HEK293T (cell line): ENCODE measurements at regions not wholly inside any gene's neighbourhood (a gene's known extent, or its start where the extent isn't known, plus 50 kb on each side); places are given as distances from the start of the nearest gene placed in this dataset.

Experiments
- CTCF ChIA-PET: fragments of 350-600 bp; formaldehyde crosslinking; extraction: SDS; loops from one replicate; lab custom pipeline; 2021; ENCODE audit warnings: antibody characterized with exemption, inconsistent platforms; lab: Yijun Ruan, JAX
- POLR2A ChIA-PET: fragments of 350-600 bp; formaldehyde crosslinking; extraction: SDS; loops from one replicate; lab custom pipeline; 2020; ENCODE audit warnings: antibody characterized with exemption, inconsistent platforms; lab: Yijun Ruan, JAX
- DNase-seq: peaks from one replicate; pipeline ENCODE4 v3.0.0; 2012; ENCODE audit warnings: mixed read lengths; ENCODE audit errors: extremely low spot score
- ARNT ChIP-seq: fragments of 450-650 bp; IDR thresholded peaks from 2 replicates; pipeline ENCODE4 v1.6.1; 2017; ENCODE audit warnings: mild to moderate bottlenecking
- BHLHE40 ChIP-seq: fragments of 450-650 bp; IDR thresholded peaks from 2 replicates; pipeline ENCODE4 v1.6.1; 2016; ENCODE audit warnings: mild to moderate bottlenecking, moderate library complexity, borderline replicate concordance
- CTBP1 ChIP-seq: fragments of 450-650 bp; IDR thresholded peaks from 2 replicates; pipeline ENCODE4 v1.6.1; 2016; ENCODE audit warnings: borderline replicate concordance
- ELF4 ChIP-seq: fragments of 450-650 bp; IDR thresholded peaks from 2 replicates; pipeline ENCODE4 v1.6.1; 2017; ENCODE audit warnings: antibody characterized with exemption
- FOXA1 ChIP-seq: fragments of 450-650 bp; IDR thresholded peaks from 2 replicates; pipeline ENCODE4 v1.6.1; 2016; ENCODE audit warnings: mild to moderate bottlenecking
- FOXK2 ChIP-seq: fragments of 450-650 bp; IDR thresholded peaks from 2 replicates; pipeline ENCODE4 v1.6.1; 2016; ENCODE audit warnings: mild to moderate bottlenecking
- FOXM1 ChIP-seq: fragments of 450-650 bp; IDR thresholded peaks from 2 replicates; pipeline ENCODE4 v1.6.1; 2017; ENCODE audit warnings: mild to moderate bottlenecking, borderline replicate concordance
- HDGF ChIP-seq: fragments of 450-650 bp; IDR thresholded peaks from 2 replicates; pipeline ENCODE4 v1.6.1; 2017; ENCODE audit warnings: antibody characterized with exemption, borderline replicate concordance
- L3MBTL2 ChIP-seq: fragments of 450-650 bp; conservative IDR thresholded peaks from 2 replicates; pipeline ENCODE4 v1.6.1; 2016; ENCODE audit warnings: mild to moderate bottlenecking
- LEF1 ChIP-seq: fragments of 450-650 bp; IDR thresholded peaks from 2 replicates; pipeline ENCODE4 v1.6.1; 2017; ENCODE audit warnings: mild to moderate bottlenecking, borderline replicate concordance
- NFRKB ChIP-seq: fragments of 450-650 bp; IDR thresholded peaks from 2 replicates; pipeline ENCODE4 v1.6.1; 2016; ENCODE audit warnings: mild to moderate bottlenecking, moderate library complexity
- SP1 ChIP-seq: fragments of 450-650 bp; IDR thresholded peaks from 2 replicates; pipeline ENCODE4 v1.6.1; 2017
- SUZ12 ChIP-seq: fragments of 450-650 bp; IDR thresholded peaks from 2 replicates; pipeline ENCODE4 v1.6.1; 2016; ENCODE audit warnings: mild to moderate bottlenecking
- TARDBP ChIP-seq: fragments of 450-650 bp; IDR thresholded peaks from 2 replicates; pipeline ENCODE4 v1.6.1; 2016
- ZNF384 ChIP-seq: fragments of 450-650 bp; IDR thresholded peaks from 2 replicates; pipeline ENCODE4 v1.6.1; 2016
- TF ChIP-seq, protein P1 (sequence below): fragments of 450-650 bp; IDR thresholded peaks from 2 replicates; pipeline ENCODE4 v1.6.1; 2016

DNA sequence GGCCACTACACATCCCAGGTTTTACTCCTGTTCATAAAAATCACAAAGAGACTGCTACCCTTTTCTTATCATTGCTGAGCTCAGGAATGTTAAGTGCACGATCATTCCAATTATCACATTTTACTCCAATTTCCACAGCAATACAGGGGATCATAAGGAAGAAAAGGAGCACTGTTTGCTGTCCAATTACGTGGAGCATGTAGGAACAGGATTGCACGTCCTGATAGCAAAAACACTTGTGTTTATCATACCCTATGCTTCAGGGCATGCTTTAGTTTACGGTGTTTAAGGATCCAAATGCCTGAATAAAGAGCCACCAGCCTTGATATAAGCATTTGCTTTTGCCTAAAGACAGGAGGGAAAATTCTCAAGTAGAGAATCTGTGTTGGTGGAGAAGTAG lies 155.4 kb upstream of the EGLN3 start:
- no peak for DNase-seq
- TF ChIP-seq FOXA1 (no peak), BHLHE40 (no peak), TARDBP (no peak), ZNF384 (no peak), ARNT (no peak), NFRKB (no peak), CTBP1 (no peak), L3MBTL2 (no peak), FOXK2 (no peak), FOXM1 (no peak)
- CTCF ChIA-PET: no interaction called here
- POLR2A ChIA-PET: no interaction called here

DNA sequence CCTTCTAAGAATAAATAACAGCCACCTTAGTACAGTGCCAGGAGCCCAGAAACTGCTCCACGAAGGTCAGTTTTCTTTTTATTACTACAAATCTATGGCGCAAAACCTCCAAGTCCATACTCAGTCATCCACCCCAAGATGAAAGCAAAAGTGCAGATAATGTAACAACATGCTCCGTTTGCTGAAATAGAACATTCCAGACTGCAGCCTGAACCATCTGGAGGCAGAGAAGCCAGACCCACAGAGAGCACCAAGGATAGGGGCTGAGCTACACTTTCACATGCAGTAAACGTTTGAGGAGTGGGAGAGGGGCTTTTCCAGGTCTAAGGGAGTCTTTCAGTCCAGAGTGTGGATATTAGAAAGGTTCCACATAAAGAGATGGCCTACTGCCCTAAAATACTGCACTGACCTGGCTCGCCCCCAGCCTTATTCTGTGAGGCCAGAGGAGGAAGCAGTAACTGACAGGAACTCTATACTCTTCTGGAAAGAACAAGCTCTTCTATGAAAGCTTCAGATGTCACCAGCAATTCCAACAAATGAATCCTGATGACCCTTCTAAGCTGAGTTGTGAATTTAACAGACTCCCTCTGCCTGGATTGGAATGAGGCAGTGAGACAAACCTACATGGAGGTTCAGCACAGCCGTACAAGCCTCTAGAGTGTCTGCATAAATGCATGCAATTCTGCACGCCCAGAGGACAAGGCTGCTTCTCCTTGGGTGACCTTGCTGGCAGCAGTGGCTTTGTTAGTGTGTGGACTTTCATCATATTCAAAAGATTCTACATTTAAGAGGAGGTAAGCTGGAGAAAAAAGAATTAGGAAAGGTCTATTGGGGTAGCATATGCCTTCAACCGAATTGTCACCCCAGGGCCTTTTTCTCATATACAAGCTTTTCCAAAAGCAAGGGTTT lies 153.9 kb upstream of the EGLN3 start:
- no peak for TF ChIP-seq SP1
- no peak for TF ChIP-seq L3MBTL2
- TF ChIP-seq, protein P1, sequence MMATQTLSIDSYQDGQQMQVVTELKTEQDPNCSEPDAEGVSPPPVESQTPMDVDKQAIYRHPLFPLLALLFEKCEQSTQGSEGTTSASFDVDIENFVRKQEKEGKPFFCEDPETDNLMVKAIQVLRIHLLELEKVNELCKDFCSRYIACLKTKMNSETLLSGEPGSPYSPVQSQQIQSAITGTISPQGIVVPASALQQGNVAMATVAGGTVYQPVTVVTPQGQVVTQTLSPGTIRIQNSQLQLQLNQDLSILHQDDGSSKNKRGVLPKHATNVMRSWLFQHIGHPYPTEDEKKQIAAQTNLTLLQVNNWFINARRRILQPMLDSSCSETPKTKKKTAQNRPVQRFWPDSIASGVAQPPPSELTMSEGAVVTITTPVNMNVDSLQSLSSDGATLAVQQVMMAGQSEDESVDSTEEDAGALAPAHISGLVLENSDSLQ: no peak
- no peak for TF ChIP-seq FOXM1
- TF ChIP-seq FOXK2: no peak
- no peak for TF ChIP-seq CTBP1
- ChIA-PET POLR2A (no interaction called here), CTCF (interaction anchor here (0.6 to 0.7 kb wide), 2 partner anchors 14 to 34 kb away, joined by 3 to 6 read pairs; no protein-coding TSS in a partner anchor)
- no peak for DNase-seq

DNA sequence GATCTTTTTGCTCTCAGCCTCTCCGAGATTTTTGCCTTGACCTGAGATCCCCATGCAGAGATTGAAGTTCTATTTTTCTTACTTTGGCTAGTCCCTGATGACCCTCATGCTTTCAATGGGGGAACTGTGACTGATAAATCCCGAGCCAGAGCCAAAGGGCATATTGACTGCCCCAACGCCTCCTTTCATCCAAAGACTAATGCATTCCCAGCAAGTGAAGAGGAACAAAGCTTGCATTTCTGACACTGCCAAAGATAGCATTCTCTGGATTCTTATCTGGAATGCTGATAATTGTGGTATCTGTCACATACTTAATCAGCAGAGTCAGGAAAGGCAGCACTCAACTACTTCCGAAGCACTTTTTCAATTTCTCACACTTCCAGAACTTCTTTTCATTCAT lies 152.3 kb upstream of the EGLN3 start:
- CTCF ChIA-PET: interaction anchor here (0.9 kb wide), 1 partner anchor 265 kb away, joined by 3 read pairs; no protein-coding TSS in a partner anchor
- no peak for TF ChIP-seq LEF1
- TF ChIP-seq, protein P1: no peak
- no peak for TF ChIP-seq HDGF
- TF ChIP-seq FOXM1: no peak
- TF ChIP-seq FOXK2: no peak
- TF ChIP-seq ZNF384: no peak
- no peak for TF ChIP-seq FOXA1
- TF ChIP-seq NFRKB: no peak
- TF ChIP-seq BHLHE40: no peak
- TF ChIP-seq TARDBP: no peak
- TF ChIP-seq L3MBTL2: no peak
- TF ChIP-seq ARNT: no peak
- TF ChIP-seq ELF4: no peak
- TF ChIP-seq SP1: no peak
- TF ChIP-seq CTBP1: no peak
- TF ChIP-seq SUZ12: no peak
- DNase-seq: no peak
- POLR2A ChIA-PET: no interaction called here

DNA sequence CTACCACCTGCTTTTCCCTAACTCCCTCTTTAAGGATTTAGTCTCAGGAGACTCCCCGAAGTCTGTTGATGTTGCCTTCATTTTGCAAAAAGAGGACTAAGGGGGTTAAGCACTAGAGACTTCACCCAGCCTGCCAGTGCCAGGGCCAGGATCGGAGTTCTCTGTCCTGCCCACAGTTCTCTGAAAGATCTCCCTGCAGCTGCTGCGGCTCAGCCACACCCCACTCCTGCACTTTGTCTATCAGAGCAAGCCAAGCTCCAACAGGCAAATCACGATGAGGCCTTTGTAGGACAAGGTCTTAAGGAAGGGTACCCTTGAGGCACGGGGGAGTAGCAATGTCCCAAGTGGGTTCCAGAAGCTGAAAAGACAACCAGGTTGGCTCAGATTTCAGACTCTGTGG lies 148.8 kb upstream of the EGLN3 start:
- POLR2A ChIA-PET: no interaction called here
- CTCF ChIA-PET: interaction anchor here (3.7 kb wide), 1 partner anchor 251 kb away, joined by 33 read pairs; no protein-coding TSS in a partner anchor
- TF ChIP-seq NFRKB (no peak), L3MBTL2 (no peak), CTBP1 (no peak), FOXM1 (no peak), FOXK2 (no peak), HDGF (no peak), FOXA1 (no peak), ZNF384 (no peak), ARNT (no peak), SP1 (no peak), SUZ12 (no peak), ELF4 (no peak), LEF1 (no peak), BHLHE40 (no peak)
- TF ChIP-seq, protein P1: no peak
- no peak for DNase-seq

DNA sequence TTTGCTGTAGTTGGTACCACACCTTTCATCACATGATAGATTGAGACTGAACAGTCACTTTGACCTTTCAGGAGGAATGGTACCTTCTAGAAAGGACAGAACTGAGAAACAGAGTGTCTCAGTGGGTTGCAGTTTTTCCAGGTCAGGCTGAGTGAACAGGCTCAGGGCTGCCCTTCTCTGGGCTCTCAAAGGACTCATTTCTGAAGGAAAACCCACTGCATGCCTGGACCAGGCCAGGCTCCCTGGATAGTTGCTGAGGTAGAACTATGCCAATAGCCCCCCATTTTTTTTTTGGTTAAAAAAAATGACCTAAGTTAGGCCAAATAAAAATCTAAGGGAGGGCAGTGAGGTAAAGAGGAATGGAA lies 148.1 kb upstream of the EGLN3 start:
- ChIA-PET POLR2A (interaction anchor here (1.0 kb wide), 1 partner anchor 39 kb away, joined by 3 read pairs; no protein-coding TSS in a partner anchor), CTCF (interaction anchor here (0.6 to 3.7 kb wide), 17 partner anchors 13 to 1148 kb away, joined by 3 to 33 read pairs (median 3); no protein-coding TSS in a partner anchor)
- no peak for DNase-seq
- TF ChIP-seq SP1: no peak
- no peak for TF ChIP-seq NFRKB
- no peak for TF ChIP-seq FOXK2
- TF ChIP-seq FOXM1: no peak
- no peak for TF ChIP-seq BHLHE40
- TF ChIP-seq SUZ12: no peak
- TF ChIP-seq CTBP1: no peak
- no peak for TF ChIP-seq L3MBTL2
- no peak for TF ChIP-seq ARNT
